Testis (tissue), 2 donors: ENCODE measurements at regions not wholly inside any gene's neighbourhood (a gene's known extent, or its start where the extent isn't known, plus 50 kb on each side); places are given as distances from the start of the nearest gene placed in this dataset.

Experiments used
- DNase-seq: peaks from one replicate; pipeline ENCODE4 v3.0.0-alpha.2; 2019
- H3K27ac ChIP-seq, 2 donors: fragments of 200-600 bp; sonication (generic); one replicate each; pipeline ENCODE4 v1.5.1; 2019
- H3K27me3 ChIP-seq: fragments of 200-600 bp; sonication (generic); one replicate; pipeline ENCODE4 v1.5.1; 2019
- H3K36me3 ChIP-seq: fragments of 200-600 bp; sonication (generic); one replicate; pipeline ENCODE4 v1.5.1; 2017; ENCODE audit warnings: low read depth; ENCODE audit errors: missing control alignments
- H3K4me1 ChIP-seq: fragments of 200-600 bp; sonication (generic); one replicate; pipeline ENCODE4 v1.5.1; 2019
- H3K4me3 ChIP-seq, 2 donors: fragments of 200-600 bp; sonication (generic); one replicate each; pipeline ENCODE4 v1.5.1; 2017 to 2019
- H3K9me3 ChIP-seq: fragments of 200-600 bp; sonication (generic); one replicate; pipeline ENCODE4 v1.5.1; 2017
- CTCF ChIP-seq, 3 experiments: fragments of 450-650 bp in 2 of 3; fragments of 200-600 bp in 1 of 3; sonication (generic) in 1 of 3; IDR thresholded peaks; one replicate each; pipeline ENCODE4 v1.5.1; 2016 to 2019; ENCODE audit warnings: antibody characterized with exemption in 3 of 3, mild to moderate bottlenecking in 2 of 3, moderate library complexity in 1 of 3
- POLR2A ChIP-seq: fragments of 450-650 bp; IDR thresholded peaks from one replicate; pipeline ENCODE4 v1.6.1; 2017; ENCODE audit warnings: antibody characterized with exemption, mild to moderate bottlenecking, moderate library complexity
- WGBS, 2 donors: methylation state at CpG; one replicate each; pipeline ENCODE4 v1.1.5; 2018; 5-methylcytosine and 5-hydroxymethylcytosine counted together
- intact Hi-C: fragments of 100-400 bp; cut with DNase I; formaldehyde crosslinking; loops from one replicate; pipeline ENCODE4 v1.15.1; 2023; ENCODE audit warnings: low total_unique reads

GRCh38 chr3:103813955-103814354, 1379.1 kb downstream of the ZPLD1 start:
- WGBS, 2 donors, result 52 to 56% methylated on average over 1 of the region's 1 CpG

GRCh38 chr3:103818398-103818797, 1383.6 kb downstream of the ZPLD1 start:
- intact Hi-C loops, result no loop called here
- H3K36me3 ChIP-seq, result no peaks in the 10 kb centered on the region
- TF ChIP-seq POLR2A (no peak), CTCF (IDR thresholded peaks at IDR 0.05) (no peak)
- H3K4me1 ChIP-seq, result no peaks in the 10 kb centered on the region
- no peak for DNase-seq
- H3K27me3 ChIP-seq, result no peaks in the 10 kb centered on the region
- H3K9me3 ChIP-seq, result no peaks in the 10 kb centered on the region
- no peak overlapping the region for H3K27ac ChIP-seq
- WGBS, 2 donors, result 49 to 51% methylated on average over 3 of the region's 3 CpGs
- no peak overlapping the region for H3K4me3 ChIP-seq

More at GRCh38 chr3:103813955-103814354, 1379.1 kb downstream of the ZPLD1 start:
- no peak for DNase-seq
- Histone ChIP-seq H3K27me3 (no peaks in the 10 kb centered on the region), H3K27ac (no peak overlapping the region), H3K9me3 (no peaks in the 10 kb centered on the region), H3K4me3 (no peak overlapping the region), H3K4me1 (no peaks in the 10 kb centered on the region), H3K36me3 (no peaks in the 10 kb centered on the region)
- TF ChIP-seq CTCF (IDR thresholded peaks at IDR 0.05) (no peak), POLR2A (no peak)
- intact Hi-C loops, result no loop called here

- DNase-seq, result no peak
- Histone ChIP-seq H3K9me3 (no peaks in the 10 kb centered on the region), H3K27me3 (no peaks in the 10 kb centered on the region), H3K4me1 (no peaks in the 10 kb centered on the region), H3K4me3 (no peak overlapping the region), H3K27ac (no peak overlapping the region), H3K36me3 (no peaks in the 10 kb centered on the region)
- 24 to 35% methylated on average over 2 of the region's 2 CpGs for WGBS, 2 donors
- intact Hi-C loops, result no loop called here
- TF ChIP-seq POLR2A, result no peak
- TF ChIP-seq CTCF (IDR thresholded peaks at IDR 0.05), result no peak
Measured at GRCh38 chr3:103818800-103819199, 1384.0 kb downstream of the ZPLD1 start.

GRCh38 chr3:103825586-103825985, 1390.8 kb downstream of the ZPLD1 start:
- Histone ChIP-seq H3K4me3 (no peak overlapping the region), H3K4me1 (no peaks in the 10 kb centered on the region), H3K27me3 (no peaks in the 10 kb centered on the region), H3K27ac (no peak overlapping the region), H3K9me3 (no peaks in the 10 kb centered on the region), H3K36me3 (no peaks in the 10 kb centered on the region)
- TF ChIP-seq CTCF (IDR thresholded peaks at IDR 0.05) (no peak), POLR2A (no peak)
- intact Hi-C loops, result no loop called here
- no peak for DNase-seq

- no peaks in the 10 kb centered on the region for H3K36me3 ChIP-seq
- TF ChIP-seq CTCF (IDR thresholded peaks at IDR 0.05) (no peak), POLR2A (no peak)
- no peaks in the 10 kb centered on the region for H3K27me3 ChIP-seq
- no peak for DNase-seq
- no peaks in the 10 kb centered on the region for H3K9me3 ChIP-seq
- H3K4me1 ChIP-seq, result no peaks in the 10 kb centered on the region
- intact Hi-C loops, result no loop called here
- no peak overlapping the region for H3K4me3 ChIP-seq
- H3K27ac ChIP-seq, result no peak overlapping the region
Measured at GRCh38 chr3:103829723-103830326, 1395.0 kb downstream of the ZPLD1 start.
